HEK293T (cell line): ENCODE measurements at regions not wholly inside any gene's neighbourhood (a gene's known extent, or its start where the extent isn't known, plus 50 kb on each side); places are given as distances from the start of the nearest gene placed in this dataset.

Source experiments
- BHLHE40 ChIP-seq: fragments of 450-650 bp; IDR thresholded peaks from 2 replicates; pipeline ENCODE4 v1.6.1; 2016; ENCODE audit warnings: mild to moderate bottlenecking, moderate library complexity, borderline replicate concordance
- CTBP1 ChIP-seq: fragments of 450-650 bp; IDR thresholded peaks from 2 replicates; pipeline ENCODE4 v1.6.1; 2016; ENCODE audit warnings: borderline replicate concordance
- ELF4 ChIP-seq: fragments of 450-650 bp; IDR thresholded peaks from 2 replicates; pipeline ENCODE4 v1.6.1; 2017; ENCODE audit warnings: antibody characterized with exemption
- FOXA1 ChIP-seq: fragments of 450-650 bp; IDR thresholded peaks from 2 replicates; pipeline ENCODE4 v1.6.1; 2016; ENCODE audit warnings: mild to moderate bottlenecking
- FOXM1 ChIP-seq: fragments of 450-650 bp; IDR thresholded peaks from 2 replicates; pipeline ENCODE4 v1.6.1; 2017; ENCODE audit warnings: mild to moderate bottlenecking, borderline replicate concordance
- HDGF ChIP-seq: fragments of 450-650 bp; IDR thresholded peaks from 2 replicates; pipeline ENCODE4 v1.6.1; 2017; ENCODE audit warnings: antibody characterized with exemption, borderline replicate concordance
- L3MBTL2 ChIP-seq: fragments of 450-650 bp; conservative IDR thresholded peaks from 2 replicates; pipeline ENCODE4 v1.6.1; 2016; ENCODE audit warnings: mild to moderate bottlenecking
- LEF1 ChIP-seq: fragments of 450-650 bp; IDR thresholded peaks from 2 replicates; pipeline ENCODE4 v1.6.1; 2017; ENCODE audit warnings: mild to moderate bottlenecking, borderline replicate concordance
- NFRKB ChIP-seq: fragments of 450-650 bp; IDR thresholded peaks from 2 replicates; pipeline ENCODE4 v1.6.1; 2016; ENCODE audit warnings: mild to moderate bottlenecking, moderate library complexity
- PKNOX1 ChIP-seq: fragments of 450-650 bp; IDR thresholded peaks from 2 replicates; pipeline ENCODE4 v1.6.1; 2016
- SP1 ChIP-seq: fragments of 450-650 bp; IDR thresholded peaks from 2 replicates; pipeline ENCODE4 v1.6.1; 2017
- SUZ12 ChIP-seq: fragments of 450-650 bp; IDR thresholded peaks from 2 replicates; pipeline ENCODE4 v1.6.1; 2016; ENCODE audit warnings: mild to moderate bottlenecking

DNA sequence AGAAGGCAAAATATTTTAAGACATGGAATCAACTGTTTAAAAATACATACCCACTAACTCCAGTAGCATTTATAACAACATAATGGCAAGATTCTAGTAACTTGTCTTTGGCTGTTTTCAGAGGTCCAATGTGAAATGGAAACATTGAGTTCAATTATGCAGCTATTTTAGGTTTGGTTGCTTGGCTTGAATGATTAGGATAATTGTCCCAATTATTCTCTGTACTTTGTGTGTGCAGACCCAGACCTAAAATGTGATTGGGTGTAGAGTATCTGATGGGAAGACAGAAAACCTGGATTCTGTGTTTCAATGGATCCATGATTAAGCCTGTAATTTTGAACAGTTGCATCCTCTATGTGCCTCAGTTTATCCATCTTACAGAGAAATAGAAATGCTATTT is 392.7 kb upstream of the NFE2L3 start:
- no peak for TF ChIP-seq SP1
- no peak for TF ChIP-seq SUZ12
- no peak for TF ChIP-seq ELF4
- TF ChIP-seq BHLHE40: no peak
- no peak for TF ChIP-seq LEF1
- TF ChIP-seq PKNOX1: no peak
- no peak for TF ChIP-seq FOXA1
- no peak for TF ChIP-seq HDGF
- TF ChIP-seq FOXM1: no peak
- no peak for TF ChIP-seq L3MBTL2
- TF ChIP-seq CTBP1: no peak
- TF ChIP-seq NFRKB: no peak
